Hematopoietic multipotent progenitor cell treated with erythropoietin and hydrocortisone succinate and interleukin-3 and kit ligand, for 4 days (in vitro differentiated cells): ENCODE measurements at regions not wholly inside any gene's neighbourhood (a gene's known extent, or its start where the extent isn't known, plus 50 kb on each side); places are given as distances from the start of the nearest gene placed in this dataset.
"Not testable (repeated sequence)": the region's sequence is repeated elsewhere in the genome, so short reads cannot be mapped to it uniquely, and the experiment has no call there.

Experiments
- DNase-seq: peaks from one replicate; pipeline ENCODE4 v3.0.0-alpha.2; 2015

- not testable (repeated sequence) for DNase-seq
Measured at GRCh38 chr13:111679645-111680044, 359.2 kb downstream of the TEX29 start.

DNA sequence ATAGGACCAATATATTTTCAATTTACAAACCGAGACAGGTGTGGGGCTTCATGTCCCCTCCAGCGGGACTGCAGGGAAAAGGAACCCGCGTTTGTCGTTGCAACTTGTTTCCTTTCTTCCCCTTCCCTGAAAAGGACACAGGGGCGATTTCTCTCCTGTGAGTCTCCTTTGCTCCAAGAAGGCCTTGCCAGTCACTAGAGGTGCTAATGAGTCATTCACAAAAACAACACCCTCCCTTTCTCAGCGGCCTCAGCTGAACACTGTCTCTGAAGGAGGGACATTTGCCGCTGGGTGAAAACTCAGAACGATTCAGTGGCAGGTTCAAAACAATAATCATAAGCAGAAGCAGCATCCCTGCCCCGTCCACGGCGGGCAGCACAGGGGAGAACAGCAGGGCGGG lies 359.7 kb downstream of the TEX29 start:
- not testable (repeated sequence) for DNase-seq

DNA sequence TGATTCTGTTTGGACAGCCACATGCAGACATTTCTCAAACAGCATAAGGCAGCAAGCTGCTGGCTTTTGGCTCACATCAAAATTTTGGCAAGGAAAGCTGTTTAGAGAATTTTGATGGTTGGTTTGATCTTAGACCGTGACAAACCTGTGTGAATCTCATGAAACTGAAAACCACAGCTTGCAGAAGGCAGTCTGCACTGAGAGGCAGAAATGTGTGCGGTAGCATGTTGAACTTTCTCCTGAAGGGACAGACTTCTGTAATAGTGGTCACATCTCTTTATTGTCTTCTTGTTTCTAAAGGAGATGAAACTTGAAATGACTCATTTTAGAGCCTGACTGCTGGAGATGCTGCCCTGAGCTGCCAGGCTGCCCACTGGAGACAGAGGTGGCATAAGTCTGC lies 371.6 kb downstream of the TEX29 start:
- not testable (repeated sequence) for DNase-seq

- DNase-seq, result not testable (repeated sequence)
Measured at GRCh38 chr13:111696121-111696520, 370.8 kb upstream of the SOX1 start.

GRCh38 chr13:111702059-111702458 lies 364.9 kb upstream of the SOX1 start:
- not testable (repeated sequence) for DNase-seq
